ENCODE measurements at regions not wholly inside any gene's neighbourhood (a gene's known extent, or its start where the extent isn't known, plus 50 kb on each side); places are given as distances from the start of the nearest gene placed in this dataset.

DNA sequence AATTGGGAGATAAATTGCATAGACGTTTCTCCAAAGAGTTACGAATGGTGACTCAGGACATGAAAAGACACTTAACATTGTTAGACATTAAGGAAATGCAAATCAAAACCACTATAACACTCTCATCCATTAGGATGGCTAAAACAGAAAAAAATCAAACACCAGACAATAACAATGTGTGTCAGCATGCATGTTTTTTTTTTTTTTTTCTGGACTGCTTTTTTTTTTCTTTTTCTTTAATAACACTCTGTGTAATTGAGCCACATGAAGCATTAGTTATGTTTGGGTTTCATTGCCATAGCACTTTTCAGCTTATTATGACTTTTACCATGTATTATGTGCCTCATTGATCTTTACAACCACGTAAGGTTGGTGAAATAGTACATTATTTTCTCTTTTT is 95.0 kb downstream of the NFKBIZ start:
- WGBS, 2 experiments (ENCODE audit: insufficient coverage in 1 of 2, insufficient read length in 1 of 2) = 100% methylated on average over 2 to 3 of the region's 3 CpGs
- TF ChIP-seq CTCF (conservative IDR thresholded peaks at IDR 0.05) = no peak

GRCh38 chr3:101945980-101946379 is 96.7 kb downstream of the NFKBIZ start:
- Histone ChIP-seq H3K27me3 (ENCODE audit: control insufficient read depth, insufficient read depth, low read length, poor library complexity, severe bottlenecking) (no peaks in the 10 kb centered on the region), H3K4me1 (ENCODE audit: control insufficient read depth, insufficient read depth, low read length) (no peaks in the 10 kb centered on the region), H3K9me3 (ENCODE audit: control insufficient read depth, low read length) (no peaks in the 10 kb centered on the region), H3K9ac (ENCODE audit: extremely low read depth, low read length, poor library complexity, severe bottlenecking) (no peak overlapping the region), H3K27ac (ENCODE audit: low read depth, low read length) (no peak overlapping the region), H3K36me3 (ENCODE audit: control insufficient read depth, insufficient read depth, low read length) (no peaks in the 10 kb centered on the region), H3K4me3 (ENCODE audit: low read length) (no peak overlapping the region)
- Mint-ChIP-seq H3K4me3 (no peak overlapping the region), H3K36me3 (ENCODE audit: low read depth) (no peaks in the 10 kb centered on the region), H3K27me3 (ENCODE audit: insufficient read depth) (no peaks in the 10 kb centered on the region), H3K9me3 (no peaks in the 10 kb centered on the region), H3K27ac (no peak overlapping the region), H3K4me1 (no peaks in the 10 kb centered on the region)
- no peak for TF ChIP-seq CTCF (conservative IDR thresholded peaks at IDR 0.05)
- DNase-seq = no peak

More for the DNA sequence above, 95.0 kb downstream of the NFKBIZ start:
- Mint-ChIP-seq H3K27ac (no peak overlapping the region), H3K4me1 (no peaks in the 10 kb centered on the region), H3K27me3 (ENCODE audit: insufficient read depth) (no peaks in the 10 kb centered on the region), H3K9me3 (no peaks in the 10 kb centered on the region), H3K36me3 (ENCODE audit: low read depth) (no peaks in the 10 kb centered on the region), H3K4me3 (no peak overlapping the region)
- Histone ChIP-seq H3K4me3 (ENCODE audit: low read length) (no peak overlapping the region), H3K36me3 (ENCODE audit: control insufficient read depth, insufficient read depth, low read length) (no peaks in the 10 kb centered on the region), H3K27ac (ENCODE audit: low read depth, low read length) (no peak overlapping the region), H3K4me1 (ENCODE audit: control insufficient read depth, insufficient read depth, low read length) (no peaks in the 10 kb centered on the region), H3K27me3 (ENCODE audit: control insufficient read depth, insufficient read depth, low read length, poor library complexity, severe bottlenecking) (no peaks in the 10 kb centered on the region), H3K9ac (ENCODE audit: extremely low read depth, low read length, poor library complexity, severe bottlenecking) (no peak overlapping the region), H3K9me3 (ENCODE audit: control insufficient read depth, low read length) (no peaks in the 10 kb centered on the region)
- DNase-seq = no peak

GRCh38 chr3:101946906-101947305 is 97.6 kb downstream of the NFKBIZ start:
- no peak for TF ChIP-seq CTCF (conservative IDR thresholded peaks at IDR 0.05)
- no peaks in the 10 kb centered on the region for H3K36me3 Mint-ChIP-seq (ENCODE audit: low read depth)

More at GRCh38 chr3:101946906-101947305, 97.6 kb downstream of the NFKBIZ start:
- Mint-ChIP-seq H3K9me3 (no peaks in the 10 kb centered on the region), H3K27ac (no peak overlapping the region), H3K27me3 (ENCODE audit: insufficient read depth) (no peaks in the 10 kb centered on the region), H3K4me1 (no peaks in the 10 kb centered on the region), H3K4me3 (no peak overlapping the region)
- 93 to 100% methylated on average over 1 to 2 of the region's 3 CpGs for WGBS, 2 experiments (ENCODE audit: insufficient coverage in 1 of 2, insufficient read length in 1 of 2)
- Histone ChIP-seq H3K4me1 (ENCODE audit: control insufficient read depth, insufficient read depth, low read length) (no peaks in the 10 kb centered on the region), H3K27ac (ENCODE audit: low read depth, low read length) (no peak overlapping the region), H3K9me3 (ENCODE audit: control insufficient read depth, low read length) (no peaks in the 10 kb centered on the region), H3K9ac (ENCODE audit: extremely low read depth, low read length, poor library complexity, severe bottlenecking) (no peak overlapping the region), H3K4me3 (ENCODE audit: low read length) (no peak overlapping the region), H3K36me3 (ENCODE audit: control insufficient read depth, insufficient read depth, low read length) (no peaks in the 10 kb centered on the region), H3K27me3 (ENCODE audit: control insufficient read depth, insufficient read depth, low read length, poor library complexity, severe bottlenecking) (no peaks in the 10 kb centered on the region)
- DNase-seq = no peak

All from endodermal cell (in vitro differentiated cells).